HL-60 (cell line): ENCODE measurements at regions not wholly inside any gene's neighbourhood (a gene's known extent, or its start where the extent isn't known, plus 50 kb on each side); places are given as distances from the start of the nearest gene placed in this dataset.

Experiments
- CTCF ChIP-seq: IDR thresholded peaks from one replicate; pipeline ENCODE4 v1.5.1; 2011; ENCODE audit warnings: low read length, control low read depth, inconsistent platforms; ENCODE audit not compliant: insufficient read depth
- GABPA ChIP-seq: IDR thresholded peaks from 2 replicates; pipeline ENCODE4 v1.6.1; 2012; ENCODE audit warnings: low read depth
- POLR2AphosphoS5 ChIP-seq: IDR thresholded peaks from 2 replicates; pipeline ENCODE4 v1.6.1; 2012; ENCODE audit warnings: low read depth
- SPI1 ChIP-seq: IDR thresholded peaks from 2 replicates; pipeline ENCODE4 v1.6.1; 2012; ENCODE audit warnings: low read depth, mild to moderate bottlenecking, borderline replicate concordance
- TF ChIP-seq, protein P1 (sequence below): IDR thresholded peaks from 2 replicates; pipeline ENCODE4 v1.6.1; 2012; ENCODE audit warnings: low read depth; ENCODE audit not compliant: insufficient replicate concordance

GRCh38 chr2:236971919-236972381 lies 113.7 kb upstream of the COPS8 start:
- TF ChIP-seq, protein P1, sequence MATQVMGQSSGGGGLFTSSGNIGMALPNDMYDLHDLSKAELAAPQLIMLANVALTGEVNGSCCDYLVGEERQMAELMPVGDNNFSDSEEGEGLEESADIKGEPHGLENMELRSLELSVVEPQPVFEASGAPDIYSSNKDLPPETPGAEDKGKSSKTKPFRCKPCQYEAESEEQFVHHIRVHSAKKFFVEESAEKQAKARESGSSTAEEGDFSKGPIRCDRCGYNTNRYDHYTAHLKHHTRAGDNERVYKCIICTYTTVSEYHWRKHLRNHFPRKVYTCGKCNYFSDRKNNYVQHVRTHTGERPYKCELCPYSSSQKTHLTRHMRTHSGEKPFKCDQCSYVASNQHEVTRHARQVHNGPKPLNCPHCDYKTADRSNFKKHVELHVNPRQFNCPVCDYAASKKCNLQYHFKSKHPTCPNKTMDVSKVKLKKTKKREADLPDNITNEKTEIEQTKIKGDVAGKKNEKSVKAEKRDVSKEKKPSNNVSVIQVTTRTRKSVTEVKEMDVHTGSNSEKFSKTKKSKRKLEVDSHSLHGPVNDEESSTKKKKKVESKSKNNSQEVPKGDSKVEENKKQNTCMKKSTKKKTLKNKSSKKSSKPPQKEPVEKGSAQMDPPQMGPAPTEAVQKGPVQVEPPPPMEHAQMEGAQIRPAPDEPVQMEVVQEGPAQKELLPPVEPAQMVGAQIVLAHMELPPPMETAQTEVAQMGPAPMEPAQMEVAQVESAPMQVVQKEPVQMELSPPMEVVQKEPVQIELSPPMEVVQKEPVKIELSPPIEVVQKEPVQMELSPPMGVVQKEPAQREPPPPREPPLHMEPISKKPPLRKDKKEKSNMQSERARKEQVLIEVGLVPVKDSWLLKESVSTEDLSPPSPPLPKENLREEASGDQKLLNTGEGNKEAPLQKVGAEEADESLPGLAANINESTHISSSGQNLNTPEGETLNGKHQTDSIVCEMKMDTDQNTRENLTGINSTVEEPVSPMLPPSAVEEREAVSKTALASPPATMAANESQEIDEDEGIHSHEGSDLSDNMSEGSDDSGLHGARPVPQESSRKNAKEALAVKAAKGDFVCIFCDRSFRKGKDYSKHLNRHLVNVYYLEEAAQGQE, result no peak
- no peak for TF ChIP-seq POLR2AphosphoS5
- TF ChIP-seq CTCF, result no peak
- no peak for TF ChIP-seq GABPA
- no peak for TF ChIP-seq SPI1
